ENCODE measurements at regions not wholly inside any gene's neighbourhood (a gene's known extent, or its start where the extent isn't known, plus 50 kb on each side); places are given as distances from the start of the nearest gene placed in this dataset.

DNA sequence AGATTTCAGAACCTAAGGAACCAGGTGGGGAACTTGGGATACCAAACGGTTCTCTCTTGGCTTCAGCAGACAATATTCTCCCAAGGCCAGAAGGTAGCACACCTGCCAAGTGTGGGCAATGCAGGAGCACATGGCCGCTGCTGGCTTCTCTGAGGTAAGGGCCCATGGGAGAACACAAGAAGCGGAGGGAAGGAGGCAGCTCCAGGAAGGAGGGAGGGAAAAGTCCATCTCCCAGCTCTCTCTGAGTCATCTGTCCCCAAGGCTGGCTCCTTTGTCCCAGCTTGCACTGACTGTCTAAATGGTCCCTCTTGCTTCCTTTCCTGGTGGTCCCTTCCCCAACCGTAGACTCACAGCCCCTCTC lies 557.9 kb upstream of the CADM1 start:
- DNase-seq (ENCODE audit: low read depth) = no peak
- no peak for TF ChIP-seq CTCF (conservative IDR thresholded peaks at IDR 0.05; ENCODE audit: control insufficient read depth, insufficient read depth, low read depth, low read length)
- H3K4me3 ChIP-seq (ENCODE audit: control insufficient read depth, low read depth, low read length) = no peak overlapping the region

DNA sequence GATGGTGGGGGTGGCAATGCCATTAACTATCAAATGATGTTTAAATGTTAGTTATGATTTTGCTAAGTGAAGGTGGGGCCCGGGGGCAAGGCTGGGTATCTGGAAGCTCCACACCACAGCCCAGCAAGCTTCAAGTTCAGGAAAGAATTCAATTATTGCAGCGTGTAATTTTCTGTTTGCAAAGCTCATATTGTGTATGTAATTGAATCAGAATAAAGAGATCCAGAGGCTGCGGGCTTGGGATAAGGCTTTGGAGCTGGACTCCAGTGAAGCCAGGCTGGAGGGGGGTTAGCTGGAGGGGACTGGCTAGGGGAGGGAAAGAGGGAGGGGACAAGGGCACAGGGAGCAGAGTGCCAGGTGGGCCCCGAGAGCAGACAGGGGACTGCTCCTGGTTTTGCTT lies 557.1 kb upstream of the CADM1 start:
- no peak for TF ChIP-seq CTCF (conservative IDR thresholded peaks at IDR 0.05; ENCODE audit: control insufficient read depth, insufficient read depth, low read depth, low read length)
- H3K4me3 ChIP-seq (ENCODE audit: control insufficient read depth, low read depth, low read length) = no peak overlapping the region

GRCh38 chr11:116059919-116060318 lies 555.7 kb upstream of the CADM1 start:
- DNase-seq (ENCODE audit: low read depth) = no peak
- no peak for TF ChIP-seq CTCF (conservative IDR thresholded peaks at IDR 0.05; ENCODE audit: control insufficient read depth, insufficient read depth, low read depth, low read length)
- no peak overlapping the region for H3K4me3 ChIP-seq (ENCODE audit: control insufficient read depth, low read depth, low read length)

More for the DNA sequence above, 557.1 kb upstream of the CADM1 start:
- DNase-seq (ENCODE audit: low read depth) = no peak

DNA sequence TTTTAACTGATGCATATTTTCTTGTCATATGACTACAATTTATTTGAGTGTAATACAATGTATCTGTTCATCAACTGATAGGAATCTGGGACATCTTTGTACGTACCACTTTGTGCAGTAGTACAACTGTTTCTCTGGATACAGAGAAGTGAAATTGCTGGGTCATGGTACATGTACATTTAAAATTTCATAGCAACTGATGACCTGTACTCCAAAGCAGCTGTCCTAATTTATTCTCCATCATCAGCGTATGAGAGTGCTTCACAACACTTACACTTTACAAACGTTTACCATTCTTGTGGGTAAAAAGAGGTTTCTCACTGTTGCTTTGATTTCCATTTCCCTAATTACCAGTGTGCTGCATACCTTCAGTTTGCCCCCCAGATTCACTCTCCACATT lies 552.8 kb upstream of the CADM1 start:
- no peak overlapping the region for H3K4me3 ChIP-seq (ENCODE audit: control insufficient read depth, low read depth, low read length)
- DNase-seq (ENCODE audit: low read depth) = no peak
- no peak for TF ChIP-seq CTCF (conservative IDR thresholded peaks at IDR 0.05; ENCODE audit: control insufficient read depth, insufficient read depth, low read depth, low read length)

DNA sequence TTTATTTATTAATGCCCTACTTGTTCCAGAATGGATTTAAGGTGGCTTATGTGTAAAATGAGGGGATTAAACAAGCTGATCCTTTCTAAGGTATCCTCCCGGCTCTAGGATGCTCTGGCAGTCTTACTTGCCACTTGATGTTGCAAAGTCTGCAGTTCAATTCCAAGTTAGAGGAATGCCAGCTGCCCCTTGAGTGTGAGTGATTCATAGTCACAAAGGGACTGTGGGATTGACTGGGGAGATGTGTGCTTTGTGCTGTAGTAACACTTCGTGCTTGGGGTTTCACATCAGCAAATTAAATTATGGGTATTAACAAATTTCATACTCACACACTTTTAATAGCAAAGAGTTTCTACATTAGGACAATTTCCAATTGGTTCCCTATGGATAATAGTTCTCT lies 550.8 kb upstream of the CADM1 start:
- H3K4me3 ChIP-seq (ENCODE audit: control insufficient read depth, low read depth, low read length) = no peak overlapping the region
- no peak for TF ChIP-seq CTCF (conservative IDR thresholded peaks at IDR 0.05; ENCODE audit: control insufficient read depth, insufficient read depth, low read depth, low read length)
- no peak for DNase-seq (ENCODE audit: low read depth)

- no peak for DNase-seq (ENCODE audit: low read depth)
- H3K4me3 ChIP-seq (ENCODE audit: control insufficient read depth, low read depth, low read length) = no peak overlapping the region
- TF ChIP-seq CTCF (conservative IDR thresholded peaks at IDR 0.05; ENCODE audit: control insufficient read depth, insufficient read depth, low read depth, low read length) = no peak
Observed at GRCh38 chr11:116053548-116053919, 549.3 kb upstream of the CADM1 start.

Measured in fibroblast of mammary gland (primary cell).